Right lobe of liver (tissue), 6 donors: ENCODE measurements at regions not wholly inside any gene's neighbourhood (a gene's known extent, or its start where the extent isn't known, plus 50 kb on each side); places are given as distances from the start of the nearest gene placed in this dataset.

Experiments used
- ATAC-seq, 4 donors: fragments of 200-7000 bp; cut with Tn5 transposase; one replicate each; pipeline ENCODE4 v1.9.1; 2020; ENCODE audit warnings: mild to moderate bottlenecking in 4 of 4, moderate library complexity in 4 of 4
- DNase-seq, 3 donors: peaks; one replicate each; pipeline ENCODE4 v3.0.0-alpha.2; 2020
- H3K27ac ChIP-seq, 3 donors: fragments of 200-600 bp; one replicate each; pipeline ENCODE4 v1.8.0; 2022
- H3K27me3 ChIP-seq, 2 donors: fragments of 200-600 bp; one replicate each; pipeline ENCODE4 v1.8.0; 2022
- H3K36me3 ChIP-seq, 4 donors: fragments of 200-600 bp; sonication (generic) in 1 of 4; one replicate each; pipeline versions ENCODE4 v1.5.1 to v1.8.0; 2017 to 2022; ENCODE audit warnings: control low read depth in 1 of 4
- H3K4me1 ChIP-seq, 4 donors: fragments of 200-600 bp; sonication (generic) in 1 of 4; one replicate each; pipeline versions ENCODE4 v1.5.1 to v1.8.0; 2017 to 2022; ENCODE audit warnings: control low read depth in 1 of 4
- H3K4me3 ChIP-seq, 3 donors: fragments of 200-600 bp; one replicate each; pipeline ENCODE4 v1.8.0; 2022
- H3K9me3 ChIP-seq, 4 donors: fragments of 200-600 bp; sonication (generic) in 1 of 4; one replicate each; pipeline versions ENCODE4 v1.5.1 to v1.8.0; 2017 to 2022; ENCODE audit warnings: control low read depth in 1 of 4
- POLR2A ChIP-seq: fragments of 450-650 bp; IDR thresholded peaks from one replicate; pipeline ENCODE4 v1.6.1; 2017; ENCODE audit warnings: antibody characterized with exemption, mild to moderate bottlenecking
- WGBS: methylation state at CpG from one replicate; pipeline ENCODE4 v1.1.6; 2018; ENCODE audit warnings: low coverage, low lambda C conversion rate; ENCODE audit not compliant: insufficient coverage; ENCODE audit errors: missing lambda C conversion rate; 5-methylcytosine and 5-hydroxymethylcytosine counted together
- intact Hi-C, 2 donors: fragments of 100-400 bp; cut with DNase I; formaldehyde crosslinking; loops; one replicate each; pipeline versions ENCODE4 v1.11.2 to v1.14.1; 2022
- TF ChIP-seq, protein P1 (sequence below), 4 donors: fragments of 200-600 bp in 3 of 4; fragments of 450-650 bp in 1 of 4; IDR thresholded peaks; one replicate each; pipeline versions ENCODE4 v1.5.1 to v1.8.0; 2016 to 2022; ENCODE audit warnings: antibody characterized with exemption in 4 of 4, mild to moderate bottlenecking in 2 of 4
- donor health status: DM: no; HTN: yes; CAD: no.
- donor health status: DM: no; HTN: no; CAD: no.
- donor health status: DM: no; HTN: no; CAD: no.
- donor health status: DM: no; HTN: yes; CAD: no.
- donor health status: DM: no; HTN: yes; CAD: no.

DNA sequence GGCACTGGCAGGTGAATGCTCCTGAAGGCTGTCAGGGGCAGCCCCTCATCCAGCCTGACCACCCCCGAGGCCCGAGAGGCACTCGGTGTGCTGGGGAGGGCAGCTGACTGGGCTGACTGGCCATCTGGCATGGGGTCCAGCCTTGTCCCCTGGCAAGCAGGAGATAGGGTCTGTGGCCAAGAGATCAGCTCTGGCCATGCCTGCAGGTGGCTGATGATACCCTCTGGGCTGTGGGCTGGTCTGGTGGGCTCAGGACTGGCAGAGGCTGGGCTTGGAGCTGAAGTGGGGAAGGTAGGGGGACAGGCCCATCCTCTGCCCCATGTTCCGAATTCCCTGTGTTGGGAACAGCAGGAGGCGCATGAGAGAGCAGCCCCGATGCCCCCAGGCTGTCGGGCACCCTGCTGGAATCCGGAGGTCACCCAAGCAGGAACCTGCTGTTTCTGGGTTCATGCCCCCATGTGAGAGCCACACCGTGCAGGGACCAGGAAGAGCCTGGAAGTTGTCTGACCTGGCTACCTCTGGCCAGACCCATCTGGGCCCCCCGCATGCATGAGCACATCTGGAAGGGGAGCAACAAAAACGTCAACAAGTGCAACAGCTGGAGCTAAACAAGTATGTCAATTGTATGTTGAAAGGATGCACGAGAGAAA lies 527.0 kb downstream of the TBC1D22A start:
- H3K36me3 ChIP-seq, result no peaks in the 10 kb centered on the region
- WGBS, result 46% methylated on average over 4 of the region's 12 CpGs
- peak in 2 of 3 donors; percentile 24 to 37 for DNase-seq
- H3K27me3 ChIP-seq, result no peaks in the 10 kb centered on the region
- no peak for ATAC-seq
- H3K9me3 ChIP-seq, result no peaks in the 10 kb centered on the region
- H3K4me1 ChIP-seq, result peaks cover 0 to 7% (median 0%) of the 10 kb centered on the region in 4 donors
- no peak overlapping the region for H3K4me3 ChIP-seq
- no peak overlapping the region for H3K27ac ChIP-seq
- TF ChIP-seq, protein P1, sequence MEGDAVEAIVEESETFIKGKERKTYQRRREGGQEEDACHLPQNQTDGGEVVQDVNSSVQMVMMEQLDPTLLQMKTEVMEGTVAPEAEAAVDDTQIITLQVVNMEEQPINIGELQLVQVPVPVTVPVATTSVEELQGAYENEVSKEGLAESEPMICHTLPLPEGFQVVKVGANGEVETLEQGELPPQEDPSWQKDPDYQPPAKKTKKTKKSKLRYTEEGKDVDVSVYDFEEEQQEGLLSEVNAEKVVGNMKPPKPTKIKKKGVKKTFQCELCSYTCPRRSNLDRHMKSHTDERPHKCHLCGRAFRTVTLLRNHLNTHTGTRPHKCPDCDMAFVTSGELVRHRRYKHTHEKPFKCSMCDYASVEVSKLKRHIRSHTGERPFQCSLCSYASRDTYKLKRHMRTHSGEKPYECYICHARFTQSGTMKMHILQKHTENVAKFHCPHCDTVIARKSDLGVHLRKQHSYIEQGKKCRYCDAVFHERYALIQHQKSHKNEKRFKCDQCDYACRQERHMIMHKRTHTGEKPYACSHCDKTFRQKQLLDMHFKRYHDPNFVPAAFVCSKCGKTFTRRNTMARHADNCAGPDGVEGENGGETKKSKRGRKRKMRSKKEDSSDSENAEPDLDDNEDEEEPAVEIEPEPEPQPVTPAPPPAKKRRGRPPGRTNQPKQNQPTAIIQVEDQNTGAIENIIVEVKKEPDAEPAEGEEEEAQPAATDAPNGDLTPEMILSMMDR (IDR thresholded peaks at IDR 0.05), result no peak
- no peak for TF ChIP-seq POLR2A
- intact Hi-C loops, result no loop called here

DNA sequence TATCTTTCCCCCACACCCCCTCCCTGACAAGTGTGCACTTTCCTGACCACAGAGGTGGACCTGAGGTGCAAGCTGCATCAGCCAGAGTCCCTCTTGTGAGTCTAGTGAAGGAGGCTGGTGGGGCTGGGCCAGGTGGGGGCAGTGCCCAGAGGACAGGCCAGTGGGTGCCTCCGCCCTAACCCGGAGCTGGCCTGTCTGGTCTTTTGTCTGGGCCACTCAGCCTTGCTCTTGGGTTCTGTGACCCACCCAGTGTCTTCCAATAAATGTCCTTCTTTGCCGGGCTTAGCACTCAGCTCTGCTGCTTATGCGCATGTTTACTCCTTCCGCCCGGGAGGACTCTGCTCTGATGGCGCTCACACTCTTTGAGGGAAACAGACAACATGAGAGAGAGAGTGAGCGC lies 526.2 kb downstream of the TBC1D22A start:
- Histone ChIP-seq H3K4me1 (peaks cover 0 to 7% (median 0%) of the 10 kb centered on the region in 4 donors), H3K27me3 (no peaks in the 10 kb centered on the region), H3K4me3 (no peak overlapping the region), H3K36me3 (no peaks in the 10 kb centered on the region), H3K9me3 (no peaks in the 10 kb centered on the region), H3K27ac (no peak overlapping the region)
- ATAC-seq, result no peak
- TF ChIP-seq, protein P1 (IDR thresholded peaks at IDR 0.05), result no peak
- intact Hi-C loops, result no loop called here
- WGBS, result 58% methylated on average over 5 of the region's 8 CpGs
- DNase-seq, result no peak

DNA sequence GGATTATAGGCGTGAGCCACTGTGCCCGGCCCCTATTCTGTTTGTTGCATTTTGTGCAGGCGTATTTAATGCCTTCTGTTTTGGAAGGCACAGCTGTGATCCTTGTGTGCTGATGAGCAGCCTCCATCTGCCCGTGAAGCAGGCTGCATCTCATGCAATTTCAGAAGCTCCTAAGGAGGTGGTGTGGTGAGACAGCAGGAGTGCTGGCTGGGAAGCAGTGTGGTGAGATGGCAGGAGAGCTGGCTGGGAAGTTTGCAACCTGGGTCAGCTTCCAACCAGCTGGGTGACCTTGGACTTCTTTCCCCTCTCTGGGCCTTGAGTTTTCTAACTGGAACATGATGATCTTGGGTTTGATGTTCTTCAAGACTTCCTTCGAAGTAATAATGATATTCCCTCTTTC lies 525.1 kb downstream of the TBC1D22A start:
- no peaks in the 10 kb centered on the region for H3K9me3 ChIP-seq
- ATAC-seq (no peak), DNase-seq (no peak)
- intact Hi-C loops, result no loop called here
- TF ChIP-seq, protein P1 (IDR thresholded peaks at IDR 0.05), result no peak
- no peak for TF ChIP-seq POLR2A
- H3K36me3 ChIP-seq, result no peaks in the 10 kb centered on the region
- no peak overlapping the region for H3K27ac ChIP-seq
- H3K4me3 ChIP-seq, result no peak overlapping the region
- H3K27me3 ChIP-seq, result no peaks in the 10 kb centered on the region
- H3K4me1 ChIP-seq, result peaks cover 0 to 5% (median 0%) of the 10 kb centered on the region in 4 donors
- WGBS, result 58% methylated on average over 3 of the region's 5 CpGs

DNA sequence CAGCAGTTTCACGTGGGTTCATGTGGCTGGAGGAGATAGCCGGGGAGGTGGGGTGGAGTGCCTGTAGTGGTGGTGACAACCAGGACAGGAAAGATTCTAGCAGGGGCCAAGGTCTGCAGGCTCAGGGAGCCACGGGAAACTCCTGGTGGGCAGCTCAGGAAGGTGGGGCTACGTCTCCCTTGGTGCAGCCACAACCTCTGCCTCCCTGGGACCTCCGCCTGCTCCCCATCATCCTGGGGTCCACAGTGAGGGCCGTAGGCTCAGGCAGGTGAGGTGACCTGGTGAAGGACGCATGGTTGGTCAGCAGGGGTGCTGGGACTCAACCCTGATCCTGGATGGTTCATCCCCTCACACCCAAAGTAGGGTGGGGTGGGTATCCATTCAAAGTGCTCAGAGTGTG lies 524.1 kb downstream of the TBC1D22A start:
- no peak for ATAC-seq

More for the DNA sequence above, 524.1 kb downstream of the TBC1D22A start:
- H3K4me1 ChIP-seq, result no peaks in the 10 kb centered on the region
- H3K36me3 ChIP-seq, result no peaks in the 10 kb centered on the region
- H3K9me3 ChIP-seq, result no peaks in the 10 kb centered on the region
- no peaks in the 10 kb centered on the region for H3K27me3 ChIP-seq
- intact Hi-C loops, result no loop called here
- WGBS, result no CpG with 5 or more reads among the region's 7 CpGs
- no peak overlapping the region for H3K27ac ChIP-seq
- DNase-seq, result no peak
- no peak overlapping the region for H3K4me3 ChIP-seq
- TF ChIP-seq, protein P1 (IDR thresholded peaks at IDR 0.05), result no peak
- TF ChIP-seq POLR2A, result no peak
